ENCODE measurements at regions not wholly inside any gene's neighbourhood (a gene's known extent, or its start where the extent isn't known, plus 50 kb on each side); places are given as distances from the start of the nearest gene placed in this dataset.

GRCh38 chr5:174818430-174818829 lies 94.0 kb downstream of the MSX2 start:
- Histone ChIP-seq H3K27me3 (replicated peaks) (no peaks in the 10 kb centered on the region), H3K9me3 (replicated peaks) (peaks cover 5% of the 10 kb centered on the region; the same call in 1 of the 2 replicates), H3K4me3 (no peak overlapping the region), H3K36me3 (no peaks in the 10 kb centered on the region), H3K4me1 (replicated peaks) (no peaks in the 10 kb centered on the region), H3K27ac (no peak overlapping the region)
- no peak for DNase-seq (ENCODE audit: low read depth in 1 of 2, low spot score in 2 of 2)

- no peak for DNase-seq (ENCODE audit: low read depth in 1 of 2, low spot score in 2 of 2)
- peaks cover 5% of the 10 kb centered on the region; the same call in 1 of the 2 replicates for H3K9me3 ChIP-seq (replicated peaks)
- no peak overlapping the region for H3K4me3 ChIP-seq
- no peak overlapping the region for H3K27ac ChIP-seq
- no peaks in the 10 kb centered on the region for H3K36me3 ChIP-seq
- no peaks in the 10 kb centered on the region for H3K27me3 ChIP-seq (replicated peaks)
- H3K4me1 ChIP-seq (replicated peaks), result no peaks in the 10 kb centered on the region
Measured at GRCh38 chr5:174817610-174818009, 93.2 kb downstream of the MSX2 start.

- DNase-seq (ENCODE audit: low read depth in 1 of 2, low spot score in 2 of 2), result no peak
- Histone ChIP-seq H3K9me3 (replicated peaks) (peaks cover 5% of the 10 kb centered on the region; the same call in 1 of the 2 replicates), H3K4me1 (replicated peaks) (no peaks in the 10 kb centered on the region), H3K27me3 (replicated peaks) (no peaks in the 10 kb centered on the region), H3K27ac (no peak overlapping the region), H3K4me3 (no peak overlapping the region), H3K36me3 (no peaks in the 10 kb centered on the region)
Measured at GRCh38 chr5:174816858-174817257, 92.5 kb downstream of the MSX2 start.

GRCh38 chr5:174811438-174811837 lies 87.1 kb downstream of the MSX2 start:
- Histone ChIP-seq H3K27me3 (replicated peaks) (no peaks in the 10 kb centered on the region), H3K9me3 (replicated peaks) (no peaks in the 10 kb centered on the region; the same call in 1 of the 2 replicates), H3K4me3 (no peak overlapping the region), H3K4me1 (replicated peaks) (no peaks in the 10 kb centered on the region), H3K36me3 (no peaks in the 10 kb centered on the region), H3K27ac (no peak overlapping the region)
- peak in 1 of 2 experiments; percentile 29 for DNase-seq (ENCODE audit: low read depth in 1 of 2, low spot score in 2 of 2)

GRCh38 chr5:174810796-174811195 lies 86.4 kb downstream of the MSX2 start:
- Histone ChIP-seq H3K4me3 (no peak overlapping the region), H3K36me3 (no peaks in the 10 kb centered on the region), H3K27me3 (replicated peaks) (no peaks in the 10 kb centered on the region), H3K9me3 (replicated peaks) (no peaks in the 10 kb centered on the region; the same call in 1 of the 2 replicates), H3K27ac (no peak overlapping the region), H3K4me1 (replicated peaks) (no peaks in the 10 kb centered on the region)
- DNase-seq (ENCODE audit: low read depth in 1 of 2, low spot score in 2 of 2), result no peak

- H3K4me3 ChIP-seq, result no peak overlapping the region
- H3K36me3 ChIP-seq, result no peaks in the 10 kb centered on the region
- no peaks in the 10 kb centered on the region; the same call in 1 of the 2 replicates for H3K9me3 ChIP-seq (replicated peaks)
- no peak for DNase-seq (ENCODE audit: low read depth in 1 of 2, low spot score in 2 of 2)
- no peak overlapping the region for H3K27ac ChIP-seq
- no peaks in the 10 kb centered on the region for H3K27me3 ChIP-seq (replicated peaks)
- H3K4me1 ChIP-seq (replicated peaks), result no peaks in the 10 kb centered on the region
Measured at GRCh38 chr5:174807471-174807870, 83.1 kb downstream of the MSX2 start.

- Histone ChIP-seq H3K9me3 (replicated peaks) (no peaks in the 10 kb centered on the region; the same call in 1 of the 2 replicates), H3K36me3 (no peaks in the 10 kb centered on the region), H3K27ac (no peak overlapping the region), H3K4me3 (no peak overlapping the region), H3K4me1 (replicated peaks) (no peaks in the 10 kb centered on the region), H3K27me3 (replicated peaks) (no peaks in the 10 kb centered on the region)
- DNase-seq (ENCODE audit: low read depth in 1 of 2, low spot score in 2 of 2), result no peak
Measured at GRCh38 chr5:174806729-174807128, 82.3 kb downstream of the MSX2 start.

GRCh38 chr5:174801798-174802197 lies 77.4 kb downstream of the MSX2 start:
- H3K27ac ChIP-seq, result no peak overlapping the region
- H3K4me1 ChIP-seq (replicated peaks), result no peaks in the 10 kb centered on the region
- no peaks in the 10 kb centered on the region for H3K36me3 ChIP-seq
- H3K27me3 ChIP-seq (replicated peaks), result no peaks in the 10 kb centered on the region
- H3K4me3 ChIP-seq, result no peak overlapping the region
- DNase-seq (ENCODE audit: low read depth in 1 of 2, low spot score in 2 of 2), result no peak
- no peaks in the 10 kb centered on the region; the same call in 1 of the 2 replicates for H3K9me3 ChIP-seq (replicated peaks)

GRCh38 chr5:174800435-174800834 lies 76.1 kb downstream of the MSX2 start:
- Histone ChIP-seq H3K9me3 (replicated peaks) (no peaks in the 10 kb centered on the region; the same call in 1 of the 2 replicates), H3K27ac (no peak overlapping the region), H3K4me3 (no peak overlapping the region), H3K36me3 (no peaks in the 10 kb centered on the region), H3K27me3 (replicated peaks) (no peaks in the 10 kb centered on the region), H3K4me1 (replicated peaks) (no peaks in the 10 kb centered on the region)
- no peak for DNase-seq (ENCODE audit: low read depth in 1 of 2, low spot score in 2 of 2)

- no peak overlapping the region for H3K27ac ChIP-seq
Measured at GRCh38 chr5:174799121-174799520, 74.7 kb downstream of the MSX2 start.

GRCh38 chr5:174798551-174798951 lies 74.2 kb downstream of the MSX2 start:
- no peaks in the 10 kb centered on the region; the same call in 1 of the 2 replicates for H3K9me3 ChIP-seq (replicated peaks)
- H3K4me3 ChIP-seq, result no peak overlapping the region
- no peaks in the 10 kb centered on the region for H3K36me3 ChIP-seq
- DNase-seq (ENCODE audit: low read depth in 1 of 2, low spot score in 2 of 2), result no peak
- no peaks in the 10 kb centered on the region for H3K27me3 ChIP-seq (replicated peaks)
- no peaks in the 10 kb centered on the region for H3K4me1 ChIP-seq (replicated peaks)
- H3K27ac ChIP-seq, result no peak overlapping the region

More at GRCh38 chr5:174799121-174799520, 74.7 kb downstream of the MSX2 start:
- no peak for DNase-seq (ENCODE audit: low read depth in 1 of 2, low spot score in 2 of 2)
- H3K9me3 ChIP-seq (replicated peaks), result no peaks in the 10 kb centered on the region; the same call in 1 of the 2 replicates
- no peaks in the 10 kb centered on the region for H3K4me1 ChIP-seq (replicated peaks)
- H3K4me3 ChIP-seq, result no peak overlapping the region
- H3K36me3 ChIP-seq, result no peaks in the 10 kb centered on the region
- no peaks in the 10 kb centered on the region for H3K27me3 ChIP-seq (replicated peaks)

- no peak for DNase-seq (ENCODE audit: low read depth in 1 of 2, low spot score in 2 of 2)
Measured at GRCh38 chr5:174796711-174797192, 72.4 kb downstream of the MSX2 start.

GRCh38 chr5:174794931-174795672 lies 70.7 kb downstream of the MSX2 start:
- Histone ChIP-seq H3K27ac (no peak overlapping the region), H3K27me3 (replicated peaks) (no peaks in the 10 kb centered on the region), H3K4me3 (no peak overlapping the region), H3K9me3 (replicated peaks) (no peaks in the 10 kb centered on the region), H3K36me3 (no peaks in the 10 kb centered on the region), H3K4me1 (replicated peaks) (no peaks in the 10 kb centered on the region)
- no peak for DNase-seq (ENCODE audit: low read depth in 1 of 2, low spot score in 2 of 2)

More at GRCh38 chr5:174796711-174797192, 72.4 kb downstream of the MSX2 start:
- Histone ChIP-seq H3K27me3 (replicated peaks) (no peaks in the 10 kb centered on the region), H3K4me3 (no peak overlapping the region), H3K4me1 (replicated peaks) (no peaks in the 10 kb centered on the region), H3K36me3 (no peaks in the 10 kb centered on the region), H3K27ac (no peak overlapping the region), H3K9me3 (replicated peaks) (no peaks in the 10 kb centered on the region; the same call in 1 of the 2 replicates)

- no peaks in the 10 kb centered on the region for H3K9me3 ChIP-seq (replicated peaks)
- no peak overlapping the region for H3K27ac ChIP-seq
- no peak overlapping the region for H3K4me3 ChIP-seq
- DNase-seq (ENCODE audit: low read depth in 1 of 2, low spot score in 2 of 2), result peak; percentile 50 to 62
- no peaks in the 10 kb centered on the region for H3K36me3 ChIP-seq
- H3K4me1 ChIP-seq (replicated peaks), result no peaks in the 10 kb centered on the region
- H3K27me3 ChIP-seq (replicated peaks), result no peaks in the 10 kb centered on the region
Measured at GRCh38 chr5:174793684-174794328, 69.4 kb downstream of the MSX2 start.
